PC-9 (cell line): ENCODE measurements at regions not wholly inside any gene's neighbourhood (a gene's known extent, or its start where the extent isn't known, plus 50 kb on each side); places are given as distances from the start of the nearest gene placed in this dataset.

Source experiments
- BruUV-seq: library from RNA; stranded (reverse); fragments of 400-500 nt; replicated peaks from 2 replicates; lab custom pipeline; 2021; lab: Mats Ljungman, UMichigan
- CTCF ChIA-PET: fragments of 300-600 bp; sonication (Branson Sonifier 250); formaldehyde crosslinking; loops from one replicate; lab custom pipeline; 2022; ENCODE audit warnings: antibody characterized with exemption; lab: Charles Lee
- POLR2A ChIA-PET: fragments of 300-600 bp; sonication (Branson Sonifier 250); formaldehyde crosslinking; loops from one replicate; lab custom pipeline; 2022; ENCODE audit warnings: antibody characterized with exemption; ENCODE audit not compliant: unreplicated experiment; lab: Charles Lee
- DNase-seq, 2 experiments: peaks; one replicate each; pipeline versions ENCODE4 v3.0.0 to v3.0.0-alpha.2; 2015 to 2022; ENCODE audit warnings: mixed read lengths in 1 of 2
- H2AFZ ChIP-seq: fragments of 200-600 bp; sonication (generic); 2 replicates; pipeline ENCODE4 v1.8.1; 2017; ENCODE audit warnings: antibody characterized with exemption
- H3F3A ChIP-seq: fragments of 200-600 bp; sonication (generic); 2 replicates; pipeline ENCODE4 v1.8.1; 2017; ENCODE audit warnings: antibody characterized with exemption, mild to moderate bottlenecking, low read depth; ENCODE audit not compliant: insufficient read depth
- H3K27ac ChIP-seq: fragments of 200-600 bp; sonication (generic); 2 replicates; pipeline ENCODE4 v1.6.1; 2016; ENCODE audit warnings: mixed run types
- H3K27me3 ChIP-seq: fragments of 200-600 bp; sonication (generic); 2 replicates; pipeline ENCODE4 v1.6.1; 2016; ENCODE audit warnings: low read depth, mixed run types; ENCODE audit not compliant: insufficient read depth
- H3K36me3 ChIP-seq: fragments of 200-600 bp; sonication (generic); 2 replicates; pipeline ENCODE4 v1.6.1; 2016; ENCODE audit warnings: low read depth, mixed run types
- H3K4me1 ChIP-seq: fragments of 200-600 bp; sonication (generic); replicated peaks from 2 replicates; pipeline ENCODE4 v1.6.1; 2016; ENCODE audit warnings: mixed run types; ENCODE audit not compliant: insufficient read depth
- H3K4me2 ChIP-seq: fragments of 200-600 bp; sonication (generic); 2 replicates; pipeline ENCODE4 v1.6.1; 2017; ENCODE audit warnings: mixed run types
- H3K4me3 ChIP-seq: fragments of 200-600 bp; sonication (generic); 2 replicates; pipeline ENCODE4 v1.6.1; 2016; ENCODE audit warnings: mixed run types
- H3K79me2 ChIP-seq: fragments of 200-600 bp; sonication (generic); 2 replicates; pipeline ENCODE4 v1.6.1; 2017; ENCODE audit warnings: low read depth, mixed run types
- H3K9me2 ChIP-seq: fragments of 200-600 bp; sonication (generic); 2 replicates; pipeline ENCODE4 v1.8.1; 2017; ENCODE audit warnings: mild to moderate bottlenecking; ENCODE audit not compliant: insufficient read depth
- H3K9me3 ChIP-seq: fragments of 200-600 bp; sonication (generic); 2 replicates; pipeline ENCODE4 v1.8.1; 2016; ENCODE audit warnings: low read depth; ENCODE audit not compliant: insufficient read depth
- H4K20me1 ChIP-seq: fragments of 200-600 bp; sonication (generic); 2 replicates; pipeline ENCODE4 v1.8.1; 2017; ENCODE audit not compliant: insufficient read depth
- CTCF ChIP-seq: fragments of 200-600 bp; sonication (generic); conservative IDR thresholded peaks from 2 replicates; pipeline ENCODE4 v1.6.1; 2017; ENCODE audit warnings: mixed run types, antibody characterized with exemption, mild to moderate bottlenecking, moderate library complexity
- EZH2 ChIP-seq: fragments of 200-600 bp; sonication (generic); IDR thresholded peaks from 2 replicates; pipeline ENCODE4 v1.8.0; 2017; ENCODE audit warnings: antibody characterized with exemption, low read depth
- intact Hi-C: fragments of 100-400 bp; cut with micrococcal nuclease; formaldehyde crosslinking; loops from one replicate; pipeline ENCODE4 v1.10.0; 2022; ENCODE audit not compliant: unreplicated experiment

- H3K27ac ChIP-seq: no peak overlapping the region
- no peaks in the 10 kb centered on the region for H3K36me3 ChIP-seq
- H3K4me1 ChIP-seq: no peaks in the 10 kb centered on the region
- no peak for DNase-seq
- ChIA-PET CTCF (no interaction called here), POLR2A (no interaction called here)
- no peaks in the 10 kb centered on the region for H3K9me3 ChIP-seq
- no peak for TF ChIP-seq CTCF
- TF ChIP-seq EZH2: no peak
- H3K9me2 ChIP-seq: no peaks in the 10 kb centered on the region; the same call in 1 of the 2 replicates
- no peak overlapping the region for H2AFZ ChIP-seq
- intact Hi-C loops: loop anchor here (10.0 kb wide), 2 partner anchors 263 to 583 kb away; partner anchors contain the start of gene IRS1
- H3F3A ChIP-seq: no peaks in the 10 kb centered on the region
- no peaks in the 10 kb centered on the region for H3K79me2 ChIP-seq
- no TSS peak for BruUV-seq
- no peaks in the 10 kb centered on the region for H4K20me1 ChIP-seq
- no peak overlapping the region for H3K4me2 ChIP-seq
- H3K4me3 ChIP-seq: no peak overlapping the region
- no peaks in the 10 kb centered on the region for H3K27me3 ChIP-seq
Measured at GRCh38 chr2:226211439-226211838, 588.2 kb downstream of the IRS1 start.

- ChIA-PET CTCF (no interaction called here), POLR2A (no interaction called here)
Measured at GRCh38 chr2:226208726-226209125, 590.9 kb downstream of the IRS1 start.

GRCh38 chr2:226207671-226208070 is 591.9 kb downstream of the IRS1 start:
- ChIA-PET CTCF (no interaction called here), POLR2A (no interaction called here)
- TF ChIP-seq EZH2 (no peak), CTCF (no peak)
- Histone ChIP-seq H2AFZ (no peak overlapping the region), H3K4me3 (no peak overlapping the region), H3K36me3 (no peaks in the 10 kb centered on the region), H3K27ac (no peak overlapping the region), H3K9me2 (no peaks in the 10 kb centered on the region; the same call in 1 of the 2 replicates), H4K20me1 (no peaks in the 10 kb centered on the region), H3K9me3 (0 out of 2 replicates have a peak, but pooled peaks cover 4% of the 10 kb centered on the region), H3K27me3 (no peaks in the 10 kb centered on the region), H3F3A (no peaks in the 10 kb centered on the region), H3K4me2 (no peak overlapping the region), H3K4me1 (no peaks in the 10 kb centered on the region), H3K79me2 (no peaks in the 10 kb centered on the region)
- intact Hi-C loops: no loop called here
- DNase-seq: no peak
- no TSS peak for BruUV-seq

More at GRCh38 chr2:226208726-226209125, 590.9 kb downstream of the IRS1 start:
- H3K9me2 ChIP-seq: no peaks in the 10 kb centered on the region; the same call in 1 of the 2 replicates
- H3K27ac ChIP-seq: no peak overlapping the region
- H3K4me1 ChIP-seq: no peaks in the 10 kb centered on the region
- no peak overlapping the region for H2AFZ ChIP-seq
- H3K4me2 ChIP-seq: no peak overlapping the region
- no peak overlapping the region for H3K4me3 ChIP-seq
- no peak for TF ChIP-seq CTCF
- no peak for TF ChIP-seq EZH2
- DNase-seq: no peak
- no peaks in the 10 kb centered on the region for H4K20me1 ChIP-seq
- 0 out of 2 replicates have a peak, but pooled peaks cover 4% of the 10 kb centered on the region for H3K9me3 ChIP-seq
- H3K36me3 ChIP-seq: no peaks in the 10 kb centered on the region
- no peaks in the 10 kb centered on the region for H3K27me3 ChIP-seq
- no peaks in the 10 kb centered on the region for H3F3A ChIP-seq
- intact Hi-C loops: no loop called here
- H3K79me2 ChIP-seq: no peaks in the 10 kb centered on the region
- no TSS peak for BruUV-seq
